T-helper 17 cell (primary cell): ENCODE measurements at regions not wholly inside any gene's neighbourhood (a gene's known extent, or its start where the extent isn't known, plus 50 kb on each side); places are given as distances from the start of the nearest gene placed in this dataset.
"Not testable (repeated sequence)": the region's sequence is repeated elsewhere in the genome, so short reads cannot be mapped to it uniquely, and the experiment has no call there.

Experiments used
- ATAC-seq: fragments of 150-1000 bp; cut with Tn5 transposase; 2 replicates; pipeline ENCODE4 v1.10.0; 2021; ENCODE audit warnings: mild to moderate bottlenecking, moderate library complexity
- DNase-seq, 3 donors: peaks; one replicate each; pipeline versions ENCODE4 v3.0.0 to v3.0.0-alpha.2; 2020 to 2021
- H3K9me3 ChIP-seq: one replicate; pipeline ENCODE4 v1.7.0; 2013; ENCODE audit warnings: low read length, mild to moderate bottlenecking; ENCODE audit not compliant: control insufficient read depth, poor library complexity, severe bottlenecking
- H3K27ac Mint-ChIP-seq: one replicate; pipeline ENCODE4 v1.8.0; 2022; ENCODE audit warnings: mild to moderate bottlenecking, moderate library complexity, mixed read lengths
- H3K27me3 Mint-ChIP-seq: one replicate; pipeline ENCODE4 v1.8.0; 2022; ENCODE audit warnings: mixed read lengths
- H3K36me3 Mint-ChIP-seq: one replicate; pipeline ENCODE4 v1.8.0; 2022; ENCODE audit warnings: low read depth, mixed read lengths
- H3K4me1 Mint-ChIP-seq: one replicate; pipeline ENCODE4 v1.8.0; 2022; ENCODE audit warnings: mild to moderate bottlenecking, mixed read lengths
- H3K4me3 Mint-ChIP-seq: one replicate; pipeline ENCODE4 v1.8.0; 2022; ENCODE audit warnings: mild to moderate bottlenecking, moderate library complexity, mixed read lengths

GRCh38 chr17:22405080-22405479 is 712.8 kb downstream of the KCNJ18 start:
- DNase-seq, ATAC-seq, H3K36me3 Mint-ChIP-seq, H3K27ac Mint-ChIP-seq, H3K27me3 Mint-ChIP-seq, H3K4me1 Mint-ChIP-seq, H3K4me3 Mint-ChIP-seq, H3K9me3 ChIP-seq: not testable (repeated sequence)

- H3K36me3 Mint-ChIP-seq: no peaks in the 10 kb centered on the region
- no peaks in the 10 kb centered on the region for H3K4me1 Mint-ChIP-seq
- H3K27me3 Mint-ChIP-seq: no peaks in the 10 kb centered on the region
- H3K27ac Mint-ChIP-seq: no peak overlapping the region
- H3K4me3 Mint-ChIP-seq: no peak overlapping the region
- H3K9me3 ChIP-seq: no peaks in the 10 kb centered on the region
- DNase-seq (no peak), ATAC-seq (no peak)
These were observed 716.9 kb downstream of the KCNJ18 start for GRCh38 chr17:22409160-22409751.

GRCh38 chr17:22410136-22410535 is 717.8 kb downstream of the KCNJ18 start:
- H3K27ac Mint-ChIP-seq: no peak overlapping the region
- no peaks in the 10 kb centered on the region for H3K4me1 Mint-ChIP-seq
- H3K9me3 ChIP-seq: no peaks in the 10 kb centered on the region
- DNase-seq (no peak), ATAC-seq (no peak)
- H3K4me3 Mint-ChIP-seq: no peak overlapping the region
- no peaks in the 10 kb centered on the region for H3K27me3 Mint-ChIP-seq
- no peaks in the 10 kb centered on the region for H3K36me3 Mint-ChIP-seq

GRCh38 chr17:22411185-22411784 is 719.0 kb downstream of the KCNJ18 start:
- Mint-ChIP-seq H3K36me3 (no peaks in the 10 kb centered on the region), H3K27me3 (no peaks in the 10 kb centered on the region), H3K4me3 (no peak overlapping the region), H3K27ac (no peak overlapping the region), H3K4me1 (no peaks in the 10 kb centered on the region)
- H3K9me3 ChIP-seq: no peaks in the 10 kb centered on the region
- ATAC-seq: no peak
- no peak for DNase-seq

GRCh38 chr17:22435231-22435974 is 743.1 kb downstream of the KCNJ18 start:
- H3K27ac Mint-ChIP-seq: no peak overlapping the region
- H3K9me3 ChIP-seq: no peaks in the 10 kb centered on the region
- no peak for DNase-seq
- H3K4me1 Mint-ChIP-seq: no peaks in the 10 kb centered on the region
- no peaks in the 10 kb centered on the region for H3K36me3 Mint-ChIP-seq
- H3K4me3 Mint-ChIP-seq: no peak overlapping the region
- no peak for ATAC-seq
- H3K27me3 Mint-ChIP-seq: no peaks in the 10 kb centered on the region

- Mint-ChIP-seq H3K27me3 (no peaks in the 10 kb centered on the region), H3K4me3 (no peak overlapping the region), H3K36me3 (no peaks in the 10 kb centered on the region), H3K4me1 (no peaks in the 10 kb centered on the region), H3K27ac (no peak overlapping the region)
- DNase-seq: no peak
- H3K9me3 ChIP-seq: no peaks in the 10 kb centered on the region
- ATAC-seq: no peak
These were observed 749.5 kb downstream of the KCNJ18 start for GRCh38 chr17:22441776-22442175.

GRCh38 chr17:22443061-22443460 is 750.7 kb downstream of the KCNJ18 start:
- DNase-seq (no peak), ATAC-seq (no peak)
- H3K27me3 Mint-ChIP-seq: no peaks in the 10 kb centered on the region
- no peaks in the 10 kb centered on the region for H3K4me1 Mint-ChIP-seq
- no peaks in the 10 kb centered on the region for H3K36me3 Mint-ChIP-seq
- no peak overlapping the region for H3K27ac Mint-ChIP-seq
- no peak overlapping the region for H3K4me3 Mint-ChIP-seq
- no peaks in the 10 kb centered on the region for H3K9me3 ChIP-seq

- no peak overlapping the region for H3K4me3 Mint-ChIP-seq
- ATAC-seq: no peak
- DNase-seq: no peak
- H3K27me3 Mint-ChIP-seq: no peaks in the 10 kb centered on the region
- H3K36me3 Mint-ChIP-seq: no peaks in the 10 kb centered on the region
- no peaks in the 10 kb centered on the region for H3K4me1 Mint-ChIP-seq
- no peaks in the 10 kb centered on the region for H3K9me3 ChIP-seq
- no peak overlapping the region for H3K27ac Mint-ChIP-seq
These were observed 760.9 kb downstream of the KCNJ18 start for GRCh38 chr17:22453181-22453580.

GRCh38 chr17:22454070-22454999 is 762.0 kb downstream of the KCNJ18 start:
- DNase-seq (no peak), ATAC-seq (no peak)
- Mint-ChIP-seq H3K4me1 (no peaks in the 10 kb centered on the region), H3K4me3 (no peak overlapping the region), H3K27ac (no peak overlapping the region), H3K27me3 (no peaks in the 10 kb centered on the region), H3K36me3 (no peaks in the 10 kb centered on the region)
- H3K9me3 ChIP-seq: no peaks in the 10 kb centered on the region

- Mint-ChIP-seq H3K4me1 (no peaks in the 10 kb centered on the region), H3K27ac (no peak overlapping the region), H3K36me3 (no peaks in the 10 kb centered on the region), H3K4me3 (no peak overlapping the region), H3K27me3 (no peaks in the 10 kb centered on the region)
- ATAC-seq (no peak), DNase-seq (no peak)
- H3K9me3 ChIP-seq: no peaks in the 10 kb centered on the region
These were observed 767.1 kb downstream of the KCNJ18 start for GRCh38 chr17:22459331-22459952.

- ATAC-seq (no peak), DNase-seq (no peak)
- Mint-ChIP-seq H3K36me3 (no peaks in the 10 kb centered on the region), H3K4me1 (no peaks in the 10 kb centered on the region), H3K27ac (no peak overlapping the region), H3K27me3 (no peaks in the 10 kb centered on the region), H3K4me3 (no peak overlapping the region)
- H3K9me3 ChIP-seq: no peaks in the 10 kb centered on the region
These were observed 767.6 kb downstream of the KCNJ18 start for GRCh38 chr17:22459953-22460350.

- no peaks in the 10 kb centered on the region for H3K27me3 Mint-ChIP-seq
- no peaks in the 10 kb centered on the region for H3K4me1 Mint-ChIP-seq
- no peak overlapping the region for H3K4me3 Mint-ChIP-seq
- no peak overlapping the region for H3K27ac Mint-ChIP-seq
- DNase-seq: no peak
- ATAC-seq: no peak
- no peaks in the 10 kb centered on the region for H3K36me3 Mint-ChIP-seq
- H3K9me3 ChIP-seq: no peaks in the 10 kb centered on the region
These were observed 768.2 kb downstream of the KCNJ18 start for GRCh38 chr17:22460461-22461063.
